Islet of Langerhans (tissue), 1 donor: ENCODE measurements at regions not wholly inside any gene's neighbourhood (a gene's known extent, or its start where the extent isn't known, plus 50 kb on each side); places are given as distances from the start of the nearest gene placed in this dataset.

ENCODE experiments used
- FAIRE-seq: peaks from one replicate; lab custom pipeline; 2011; peaks lifted over from hg19 to GRCh38; lab: Jason Lieb, UNC

- FAIRE-seq: no peak
Observed at GRCh38 chr11:101401245-101401644, 182.6 kb downstream of the TRPC6 start.

GRCh38 chr11:101397979-101398378 is 185.8 kb downstream of the TRPC6 start:
- no peak for FAIRE-seq

GRCh38 chr11:101390539-101390938 is 193.3 kb downstream of the TRPC6 start:
- FAIRE-seq: no peak

- no peak for FAIRE-seq
Observed at GRCh38 chr11:101369835-101370234, 214.0 kb downstream of the TRPC6 start.

- FAIRE-seq: no peak
Observed at GRCh38 chr11:101363706-101364275, 220.0 kb downstream of the TRPC6 start.

GRCh38 chr11:101362643-101363042 is 221.2 kb downstream of the TRPC6 start:
- no peak for FAIRE-seq

GRCh38 chr11:101357771-101358170 is 226.0 kb downstream of the TRPC6 start:
- no peak for FAIRE-seq

- FAIRE-seq: no peak
Observed at GRCh38 chr11:101354801-101355200, 225.2 kb upstream of the PGR start.

- FAIRE-seq: no peak
Observed at GRCh38 chr11:101348786-101349185, 219.2 kb upstream of the PGR start.

- FAIRE-seq: no peak
Observed at GRCh38 chr11:101346591-101346990, 217.0 kb upstream of the PGR start.

GRCh38 chr11:101345891-101346290 is 216.3 kb upstream of the PGR start:
- FAIRE-seq: no peak

- FAIRE-seq: no peak
Observed at GRCh38 chr11:101342307-101342706, 212.7 kb upstream of the PGR start.

GRCh38 chr11:101341578-101341977 is 212.0 kb upstream of the PGR start:
- no peak for FAIRE-seq

- peak; percentile 94 for FAIRE-seq
Observed at GRCh38 chr11:101336858-101337257, 207.2 kb upstream of the PGR start.

- FAIRE-seq: no peak
Observed at GRCh38 chr11:101336155-101336554, 206.5 kb upstream of the PGR start.

GRCh38 chr11:101334581-101334980 is 205.0 kb upstream of the PGR start:
- FAIRE-seq: no peak

GRCh38 chr11:101331411-101331810 is 201.8 kb upstream of the PGR start:
- no peak for FAIRE-seq

GRCh38 chr11:101327908-101328307 is 198.3 kb upstream of the PGR start:
- no peak for FAIRE-seq

GRCh38 chr11:101326141-101326540 is 196.5 kb upstream of the PGR start:
- no peak for FAIRE-seq

GRCh38 chr11:101323997-101324396 is 194.4 kb upstream of the PGR start:
- FAIRE-seq: no peak

- no peak for FAIRE-seq
Observed at GRCh38 chr11:101321222-101321621, 191.6 kb upstream of the PGR start.

GRCh38 chr11:101306721-101307120 is 177.1 kb upstream of the PGR start:
- no peak for FAIRE-seq

GRCh38 chr11:101305496-101305895 is 175.9 kb upstream of the PGR start:
- FAIRE-seq: no peak

- FAIRE-seq: no peak
Observed at GRCh38 chr11:101299210-101299609, 169.6 kb upstream of the PGR start.

- FAIRE-seq: no peak
Observed at GRCh38 chr11:101296896-101297295, 167.3 kb upstream of the PGR start.
